LNCaP clone FGC (cell line): ENCODE measurements at regions not wholly inside any gene's neighbourhood (a gene's known extent, or its start where the extent isn't known, plus 50 kb on each side); places are given as distances from the start of the nearest gene placed in this dataset.

Experiments used
- DNase-seq: peaks from one replicate; pipeline ENCODE4 v3.0.0-alpha.2; 2011; ENCODE audit warnings: low read depth
- H3K4me3 ChIP-seq: 2 replicates; pipeline ENCODE4 v1.5.1; 2011; ENCODE audit warnings: mild to moderate bottlenecking, low read depth, low read length, control low read depth
- CTCF ChIP-seq: IDR thresholded peaks from 2 replicates; pipeline ENCODE4 v1.5.1; 2012; ENCODE audit warnings: mild to moderate bottlenecking; ENCODE audit not compliant: control insufficient read depth, insufficient read depth; ENCODE audit errors: extremely low read depth

DNA sequence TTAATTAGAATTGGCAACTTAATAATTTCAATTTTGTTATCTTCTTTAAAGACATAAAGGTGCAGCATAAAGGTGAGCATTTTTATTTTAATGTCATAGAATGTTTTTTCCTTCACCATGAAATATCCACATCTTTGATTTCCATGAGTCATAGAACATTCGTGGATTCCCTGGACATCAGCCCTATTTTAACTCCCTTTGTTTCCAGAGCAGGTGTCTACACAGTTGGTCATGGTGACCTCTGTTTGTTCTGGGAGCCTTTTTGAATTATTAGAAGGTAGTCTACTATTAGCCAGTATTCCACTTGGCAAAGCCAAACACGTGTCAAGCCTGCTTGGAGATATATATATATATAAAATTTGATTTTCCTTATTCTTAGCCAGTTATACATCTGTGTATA, 572.9 kb downstream of the LTN1 start:
- no peak overlapping the region for H3K4me3 ChIP-seq
- no peak for TF ChIP-seq CTCF
- no peak for DNase-seq

- no peak overlapping the region for H3K4me3 ChIP-seq
- DNase-seq = no peak
- TF ChIP-seq CTCF = no peak
Observed at GRCh38 chr21:28418726-28419514, 573.8 kb downstream of the LTN1 start.

GRCh38 chr21:28410256-28410655, 582.4 kb downstream of the LTN1 start:
- DNase-seq = no peak
- no peak overlapping the region for H3K4me3 ChIP-seq
- no peak for TF ChIP-seq CTCF

DNA sequence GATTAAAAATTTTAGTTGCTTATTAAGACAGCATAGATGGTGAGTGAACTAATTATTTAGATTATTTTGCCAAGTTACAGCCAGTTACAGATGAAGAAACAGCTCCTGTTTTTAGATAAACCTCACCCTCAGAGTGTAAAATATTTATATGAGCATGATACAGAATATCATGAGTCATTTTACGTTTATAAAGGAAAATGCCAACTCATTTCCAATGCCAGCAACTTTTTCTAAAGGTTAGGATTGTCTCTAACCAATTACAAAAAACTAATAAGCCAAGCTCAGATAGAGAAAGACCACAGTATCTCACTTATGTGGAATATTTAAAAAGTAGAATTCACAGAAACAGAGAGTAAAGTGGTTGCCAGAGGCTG, 590.1 kb downstream of the LTN1 start:
- no peak overlapping the region for H3K4me3 ChIP-seq
- TF ChIP-seq CTCF = no peak
- no peak for DNase-seq

DNA sequence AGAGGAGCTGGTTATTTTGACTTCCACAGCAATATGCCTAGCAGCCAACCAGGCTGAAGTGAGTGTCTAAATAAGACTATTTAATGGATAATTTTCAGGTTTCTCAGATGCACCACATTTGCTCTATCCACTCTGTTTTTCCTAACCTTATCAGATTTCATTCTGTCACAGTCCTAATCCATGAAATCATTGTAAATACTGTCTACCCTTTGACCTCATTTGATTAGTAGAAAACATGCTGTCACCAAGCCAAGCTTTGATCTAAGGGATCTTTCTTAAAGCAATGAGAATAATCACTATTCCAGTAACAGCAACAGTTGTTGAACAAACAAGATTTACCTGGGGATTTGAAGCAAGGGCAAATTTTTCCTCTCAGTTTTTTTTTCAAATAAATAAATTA, 595.6 kb downstream of the LTN1 start:
- H3K4me3 ChIP-seq = no peak overlapping the region
- no peak for DNase-seq
- no peak for TF ChIP-seq CTCF

GRCh38 chr21:28396421-28396820, 596.3 kb downstream of the LTN1 start:
- DNase-seq = no peak
- no peak for TF ChIP-seq CTCF
- no peak overlapping the region for H3K4me3 ChIP-seq

DNA sequence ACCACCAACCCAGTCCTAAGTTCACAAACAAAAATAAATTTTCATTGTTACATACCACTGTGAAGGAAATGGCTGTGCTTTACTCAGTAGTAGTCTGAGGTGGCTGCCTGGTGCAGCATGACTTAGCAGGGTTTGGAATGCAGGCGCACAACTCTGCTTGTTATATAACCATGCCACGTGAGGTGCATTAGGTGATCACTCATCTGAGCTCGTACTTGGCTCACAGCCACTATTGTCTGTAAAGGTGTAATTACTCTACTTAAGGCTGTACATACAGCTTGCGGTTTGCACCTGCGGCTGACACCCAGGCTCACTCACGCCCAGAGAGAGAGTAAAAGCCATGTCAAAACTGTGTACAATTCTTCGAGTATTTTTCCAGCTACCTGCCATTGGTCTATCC, 599.4 kb downstream of the LTN1 start:
- TF ChIP-seq CTCF = no peak
- DNase-seq = no peak
- no peak overlapping the region for H3K4me3 ChIP-seq
